ENCODE measurements at regions not wholly inside any gene's neighbourhood (a gene's known extent, or its start where the extent isn't known, plus 50 kb on each side); places are given as distances from the start of the nearest gene placed in this dataset.

- Mint-ChIP-seq H3K27ac (no peak overlapping the region), H3K27me3 (ENCODE audit: low read depth in 3 of 3) (peaks cover 0 to 3% (median 0%) of the 10 kb centered on the region in 3 donors), H3K4me1 (no peaks in the 10 kb centered on the region), H3K9me3 (peaks cover 1 to 6% (median 3%) of the 10 kb centered on the region in 7 donors), H3K4me3 (no peak overlapping the region), H3K36me3 (no peaks in the 10 kb centered on the region)
- Histone ChIP-seq H4K20me1 (ENCODE audit: insufficient read depth, low read length) (no peaks in the 10 kb centered on the region), H3K27me3 (ENCODE audit: control insufficient read depth in 2 of 2, insufficient read depth in 2 of 2, low read length in 2 of 2) (peaks cover 0 to 5% of the 10 kb centered on the region in 2 donors), H3K27ac (ENCODE audit: low read depth in 1 of 2, low read length in 2 of 2) (no peak overlapping the region), H3K4me2 (replicated peaks; ENCODE audit: extremely low read depth, low read length, poor library complexity, severe bottlenecking) (no peak overlapping the region), H3K9ac (ENCODE audit: insufficient read depth, low read length, poor library complexity, severe bottlenecking) (no peak overlapping the region), H3K79me2 (ENCODE audit: insufficient read depth, low read length) (no peaks in the 10 kb centered on the region), H3K9me3 (replicated peaks in 1 of 2; ENCODE audit: control insufficient read depth in 1 of 2, insufficient read depth in 1 of 2, low read length in 2 of 2) (no peaks in the 10 kb centered on the region), H3K4me1 (ENCODE audit: control insufficient read depth in 1 of 2, insufficient read depth in 2 of 2, low read length in 2 of 2) (no peaks in the 10 kb centered on the region), H2AFZ (ENCODE audit: insufficient read depth, low read depth, low read length, poor library complexity, severe bottlenecking) (no peak overlapping the region), H3K36me3 (replicated peaks in 1 of 2; ENCODE audit: control insufficient read depth in 1 of 2, insufficient read depth in 2 of 2, low read length in 2 of 2) (no peaks in the 10 kb centered on the region), H3K4me3 (replicated peaks in 1 of 3; ENCODE audit: low read depth in 2 of 3, low read length in 3 of 3) (no peak overlapping the region)
- DNase-seq: no peak
- intact Hi-C loops (cut with micrococcal nuclease): no loop called here
- no peak for TF ChIP-seq CTCF (IDR thresholded peaks at IDR 0.05)
- WGBS (ENCODE audit: insufficient coverage): 100% methylated on average over 1 of the region's 1 CpG
These were observed 226.9 kb downstream of the LRRK2 start for GRCh38 chr12:40451661-40452060.

GRCh38 chr12:40464121-40464520, 228.1 kb upstream of the CNTN1 start:
- Histone ChIP-seq H3K9me3 (replicated peaks in 1 of 2; ENCODE audit: control insufficient read depth in 1 of 2, insufficient read depth in 1 of 2, low read length in 2 of 2) (no peaks in the 10 kb centered on the region), H2AFZ (ENCODE audit: insufficient read depth, low read depth, low read length, poor library complexity, severe bottlenecking) (no peak overlapping the region), H3K4me2 (replicated peaks; ENCODE audit: extremely low read depth, low read length, poor library complexity, severe bottlenecking) (no peak overlapping the region), H3K27ac (ENCODE audit: low read depth in 1 of 2, low read length in 2 of 2) (no peak overlapping the region), H3K4me3 (replicated peaks in 1 of 3; ENCODE audit: low read depth in 2 of 3, low read length in 3 of 3) (no peak overlapping the region), H3K27me3 (ENCODE audit: control insufficient read depth in 2 of 2, insufficient read depth in 2 of 2, low read length in 2 of 2) (no peaks in the 10 kb centered on the region), H4K20me1 (ENCODE audit: insufficient read depth, low read length) (no peaks in the 10 kb centered on the region), H3K9ac (ENCODE audit: insufficient read depth, low read length, poor library complexity, severe bottlenecking) (no peak overlapping the region), H3K4me1 (ENCODE audit: control insufficient read depth in 1 of 2, insufficient read depth in 2 of 2, low read length in 2 of 2) (no peaks in the 10 kb centered on the region), H3K79me2 (ENCODE audit: insufficient read depth, low read length) (no peaks in the 10 kb centered on the region), H3K36me3 (replicated peaks in 1 of 2; ENCODE audit: control insufficient read depth in 1 of 2, insufficient read depth in 2 of 2, low read length in 2 of 2) (no peaks in the 10 kb centered on the region)
- H3K27me3 Mint-ChIP-seq (ENCODE audit: low read depth in 3 of 3): peaks cover 0 to 3% (median 0%) of the 10 kb centered on the region in 3 donors
- H3K4me1 Mint-ChIP-seq: no peaks in the 10 kb centered on the region
- intact Hi-C loops (cut with micrococcal nuclease): no loop called here
- H3K9me3 Mint-ChIP-seq: peaks cover 0 to 4% (median 0%) of the 10 kb centered on the region in 7 donors
- no CpG with 5 or more reads among the region's 2 CpGs for whole genome bisulfite sequencing (ENCODE audit: insufficient coverage)
- TF ChIP-seq CTCF (IDR thresholded peaks at IDR 0.05): no peak
- no peak overlapping the region for H3K27ac Mint-ChIP-seq
- H3K36me3 Mint-ChIP-seq: no peaks in the 10 kb centered on the region
- no peak for DNase-seq
- H3K4me3 Mint-ChIP-seq: no peak overlapping the region

Data from CD14-positive monocyte (primary cell).